ENCODE measurements at regions not wholly inside any gene's neighbourhood (a gene's known extent, or its start where the extent isn't known, plus 50 kb on each side); places are given as distances from the start of the nearest gene placed in this dataset.

GRCh38 chr1:208556461-208556860 lies 312.3 kb upstream of the PLXNA2 start:
- no peak for DNase-seq (ENCODE audit: low spot score in 2 of 2)
- intact Hi-C loops (cut with DNase I; ENCODE audit: low total_unique reads), result no loop called here
- no peak for TF ChIP-seq POLR2A (IDR thresholded peaks at IDR 0.05)
- TF ChIP-seq CTCF (IDR thresholded peaks at IDR 0.05), result no peak
- 91 to 95% methylated on average over 6 of the region's 6 CpGs for WGBS, 2 donors
- no peak overlapping the region for H3K4me3 ChIP-seq (ENCODE audit: low read depth, poor library complexity, severe bottlenecking)

DNA sequence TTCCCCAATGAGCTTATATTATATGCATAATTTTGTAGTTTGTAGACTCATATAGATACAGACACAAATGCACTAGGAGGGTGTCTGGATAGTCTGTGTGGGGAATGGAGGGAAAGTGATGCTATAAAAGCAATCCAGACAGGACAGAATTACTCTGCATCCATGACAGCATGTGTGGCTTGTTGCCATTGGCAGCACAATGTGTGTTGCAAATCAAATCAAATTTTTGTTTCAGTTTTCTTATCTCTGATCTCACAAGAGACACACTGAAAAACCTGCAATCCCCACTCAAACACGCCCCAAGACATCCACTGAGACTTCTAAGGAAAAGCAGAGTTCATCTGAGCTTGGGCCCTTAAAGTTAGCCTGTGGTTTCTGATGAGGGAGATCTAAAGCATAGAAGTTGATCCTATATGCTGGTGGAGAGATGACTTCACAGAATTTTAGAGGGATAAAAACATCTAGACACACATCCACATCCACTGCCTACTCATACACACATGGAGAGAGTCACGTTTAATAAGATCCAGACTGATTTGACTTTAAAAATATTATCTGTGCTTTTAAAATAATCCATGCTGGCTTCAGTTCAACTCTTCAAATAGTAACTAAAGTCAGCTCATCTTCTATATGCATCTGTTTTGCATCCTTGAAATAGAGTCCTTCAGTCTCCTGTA lies 313.0 kb upstream of the PLXNA2 start:
- no peak overlapping the region for H3K4me3 ChIP-seq (ENCODE audit: low read depth, poor library complexity, severe bottlenecking)
- intact Hi-C loops (cut with DNase I; ENCODE audit: low total_unique reads), result no loop called here
- no peak for DNase-seq (ENCODE audit: low spot score in 2 of 2)
- TF ChIP-seq CTCF (IDR thresholded peaks at IDR 0.05) (no peak), POLR2A (IDR thresholded peaks at IDR 0.05) (no peak)
- WGBS, 2 donors, result 45 to 52% methylated on average over 2 of the region's 2 CpGs

GRCh38 chr1:208557723-208558094 lies 313.5 kb upstream of the PLXNA2 start:
- no peak for DNase-seq (ENCODE audit: low spot score in 2 of 2)

GRCh38 chr1:208559597-208560329 lies 315.6 kb upstream of the PLXNA2 start:
- TF ChIP-seq POLR2A (IDR thresholded peaks at IDR 0.05), result no peak
- no peak for TF ChIP-seq CTCF (IDR thresholded peaks at IDR 0.05)
- WGBS, 2 donors, result 81 to 84% methylated on average over 6 of the region's 6 CpGs
- H3K4me3 ChIP-seq (ENCODE audit: low read depth, poor library complexity, severe bottlenecking), result no peak overlapping the region
- no peak for DNase-seq (ENCODE audit: low spot score in 2 of 2)
- intact Hi-C loops (cut with DNase I; ENCODE audit: low total_unique reads), result no loop called here

More at GRCh38 chr1:208557723-208558094, 313.5 kb upstream of the PLXNA2 start:
- no peak for TF ChIP-seq POLR2A (IDR thresholded peaks at IDR 0.05)
- no peak for TF ChIP-seq CTCF (IDR thresholded peaks at IDR 0.05)
- WGBS, 2 donors, result 61 to 67% methylated on average over 3 of the region's 3 CpGs
- intact Hi-C loops (cut with DNase I; ENCODE audit: low total_unique reads), result no loop called here
- H3K4me3 ChIP-seq (ENCODE audit: low read depth, poor library complexity, severe bottlenecking), result no peak overlapping the region

DNA sequence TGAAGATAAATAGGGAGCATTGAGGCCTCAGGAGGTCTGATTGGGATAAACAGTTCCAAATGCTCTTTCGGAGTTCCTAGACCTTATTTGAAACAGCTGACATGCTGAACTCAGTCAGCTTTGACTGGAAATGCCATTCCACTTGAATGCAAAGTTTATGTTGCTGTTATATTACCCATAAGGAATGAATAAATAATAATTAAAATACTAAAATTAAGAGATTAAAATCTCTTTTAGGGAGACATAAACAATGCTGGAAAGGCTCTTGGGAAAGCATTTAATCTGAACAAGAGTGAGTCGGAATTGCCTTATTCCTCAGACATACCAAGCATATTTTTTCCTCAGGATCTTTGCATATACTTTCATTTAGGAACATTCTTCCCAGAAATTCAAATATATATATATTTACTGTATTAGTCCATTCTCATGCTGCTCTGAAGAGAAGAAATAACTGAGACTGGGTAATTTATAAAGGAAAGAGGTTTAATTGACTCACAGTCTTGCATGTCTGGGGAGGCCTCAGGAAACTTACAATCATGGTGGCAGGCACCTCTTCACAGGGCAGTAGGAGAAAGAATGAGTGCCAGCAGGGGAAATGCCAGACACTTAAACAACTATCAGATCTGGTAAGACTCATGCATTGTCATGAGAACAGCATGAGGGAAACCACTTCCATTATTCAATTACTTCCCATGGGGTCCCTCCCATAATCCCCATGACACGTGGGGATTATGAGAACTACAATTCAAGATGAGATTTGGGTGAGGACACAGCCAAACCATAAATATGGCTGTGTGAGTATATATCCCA lies 318.2 kb upstream of the PLXNA2 start:
- TF ChIP-seq POLR2A (IDR thresholded peaks at IDR 0.05), result no peak
- TF ChIP-seq CTCF (IDR thresholded peaks at IDR 0.05), result no peak
- 53 to 64% methylated on average over 3 of the region's 3 CpGs for WGBS, 2 donors
- no peak overlapping the region for H3K4me3 ChIP-seq (ENCODE audit: low read depth, poor library complexity, severe bottlenecking)
- DNase-seq (ENCODE audit: low spot score in 2 of 2), result no peak
- intact Hi-C loops (cut with DNase I; ENCODE audit: low total_unique reads), result no loop called here

Measured in lower leg skin (tissue), 4 donors.